22Rv1 (cell line): ENCODE measurements at regions not wholly inside any gene's neighbourhood (a gene's known extent, or its start where the extent isn't known, plus 50 kb on each side); places are given as distances from the start of the nearest gene placed in this dataset.

ENCODE experiments used
- CTCF ChIP-seq: fragments of 450-650 bp; IDR thresholded peaks from 2 replicates; pipeline ENCODE4 v1.5.1; 2017; ENCODE audit warnings: mild to moderate bottlenecking
- ZFX ChIP-seq: fragments of 450-650 bp; IDR thresholded peaks from 2 replicates; pipeline ENCODE4 v1.6.1; 2017; ENCODE audit warnings: antibody characterized with exemption, borderline replicate concordance

DNA sequence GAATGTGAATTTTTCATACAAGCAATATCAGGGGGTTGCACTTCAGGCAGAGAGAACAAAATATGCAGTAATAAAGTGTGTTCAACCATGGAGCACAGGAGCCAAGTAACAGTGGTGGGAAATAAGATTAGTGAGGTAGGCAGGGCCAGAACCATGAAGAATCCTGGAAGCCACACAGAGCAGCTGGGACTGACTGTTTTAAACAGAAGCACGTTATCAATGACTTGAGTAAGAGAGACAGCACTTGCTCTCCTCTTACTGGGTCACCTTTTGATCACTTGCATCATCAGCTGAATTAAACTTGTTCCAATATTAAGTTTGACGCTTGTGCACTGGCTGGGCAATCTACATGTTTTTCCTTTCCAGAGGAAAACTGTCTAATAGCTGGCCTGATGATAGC, 238.5 kb downstream of the TBX18 start:
- TF ChIP-seq CTCF (no peak), ZFX (no peak)
